ENCODE measurements at regions not wholly inside any gene's neighbourhood (a gene's known extent, or its start where the extent isn't known, plus 50 kb on each side); places are given as distances from the start of the nearest gene placed in this dataset.

DNA sequence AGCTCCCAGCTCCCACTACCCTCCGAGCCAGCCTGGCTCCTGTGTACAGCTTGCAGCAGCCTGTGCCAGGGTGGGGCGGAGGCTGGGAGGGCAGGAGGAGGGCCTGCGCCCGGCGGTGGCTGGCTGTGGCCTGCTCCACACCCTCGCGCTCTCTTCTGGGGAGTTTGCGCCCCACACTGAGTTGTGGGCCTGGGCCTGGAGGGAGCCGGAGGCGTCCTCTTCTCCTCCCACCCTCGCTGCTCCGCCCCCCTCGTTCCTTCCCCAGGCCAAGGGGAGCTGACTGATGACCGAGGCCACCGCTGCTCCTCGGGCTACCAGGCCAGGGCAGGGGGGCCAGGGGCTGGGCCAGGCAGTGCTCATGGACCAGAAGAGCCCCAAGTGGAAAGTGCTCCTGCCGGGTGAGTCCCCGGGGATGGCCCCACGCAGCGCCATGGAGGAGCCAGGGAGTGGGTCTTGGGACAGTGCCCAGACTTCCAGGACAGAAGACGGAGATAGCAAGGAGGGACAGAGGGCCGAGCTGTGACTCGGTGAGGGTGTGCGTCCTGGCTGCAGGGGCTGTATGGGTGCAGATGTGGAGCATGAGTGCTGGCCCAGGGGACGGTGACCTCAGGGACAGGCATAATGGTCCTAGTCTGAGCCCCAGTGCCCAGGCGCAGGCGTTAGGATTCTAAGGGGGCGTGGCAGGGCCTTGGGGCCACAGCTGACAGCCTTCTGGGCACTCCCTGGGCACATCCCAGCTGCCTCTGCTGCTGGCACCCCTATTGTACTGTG lies 242.1 kb upstream of the GSE1 start:
- no peak for TF ChIP-seq CHD2 (IDR thresholded peaks at IDR 0.05; ENCODE audit: low read length, partially characterized antibody)
- no peak for TF ChIP-seq TAF1 (IDR thresholded peaks at IDR 0.05; ENCODE audit: borderline replicate concordance, low read depth, low read length)
- TF ChIP-seq POLR2AphosphoS5 (IDR thresholded peaks at IDR 0.05; ENCODE audit: low read depth, low read length), result no peak
- TF ChIP-seq, protein P1, sequence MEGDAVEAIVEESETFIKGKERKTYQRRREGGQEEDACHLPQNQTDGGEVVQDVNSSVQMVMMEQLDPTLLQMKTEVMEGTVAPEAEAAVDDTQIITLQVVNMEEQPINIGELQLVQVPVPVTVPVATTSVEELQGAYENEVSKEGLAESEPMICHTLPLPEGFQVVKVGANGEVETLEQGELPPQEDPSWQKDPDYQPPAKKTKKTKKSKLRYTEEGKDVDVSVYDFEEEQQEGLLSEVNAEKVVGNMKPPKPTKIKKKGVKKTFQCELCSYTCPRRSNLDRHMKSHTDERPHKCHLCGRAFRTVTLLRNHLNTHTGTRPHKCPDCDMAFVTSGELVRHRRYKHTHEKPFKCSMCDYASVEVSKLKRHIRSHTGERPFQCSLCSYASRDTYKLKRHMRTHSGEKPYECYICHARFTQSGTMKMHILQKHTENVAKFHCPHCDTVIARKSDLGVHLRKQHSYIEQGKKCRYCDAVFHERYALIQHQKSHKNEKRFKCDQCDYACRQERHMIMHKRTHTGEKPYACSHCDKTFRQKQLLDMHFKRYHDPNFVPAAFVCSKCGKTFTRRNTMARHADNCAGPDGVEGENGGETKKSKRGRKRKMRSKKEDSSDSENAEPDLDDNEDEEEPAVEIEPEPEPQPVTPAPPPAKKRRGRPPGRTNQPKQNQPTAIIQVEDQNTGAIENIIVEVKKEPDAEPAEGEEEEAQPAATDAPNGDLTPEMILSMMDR (IDR thresholded peaks at IDR 0.05), result no peak
- TF ChIP-seq, protein P2, sequence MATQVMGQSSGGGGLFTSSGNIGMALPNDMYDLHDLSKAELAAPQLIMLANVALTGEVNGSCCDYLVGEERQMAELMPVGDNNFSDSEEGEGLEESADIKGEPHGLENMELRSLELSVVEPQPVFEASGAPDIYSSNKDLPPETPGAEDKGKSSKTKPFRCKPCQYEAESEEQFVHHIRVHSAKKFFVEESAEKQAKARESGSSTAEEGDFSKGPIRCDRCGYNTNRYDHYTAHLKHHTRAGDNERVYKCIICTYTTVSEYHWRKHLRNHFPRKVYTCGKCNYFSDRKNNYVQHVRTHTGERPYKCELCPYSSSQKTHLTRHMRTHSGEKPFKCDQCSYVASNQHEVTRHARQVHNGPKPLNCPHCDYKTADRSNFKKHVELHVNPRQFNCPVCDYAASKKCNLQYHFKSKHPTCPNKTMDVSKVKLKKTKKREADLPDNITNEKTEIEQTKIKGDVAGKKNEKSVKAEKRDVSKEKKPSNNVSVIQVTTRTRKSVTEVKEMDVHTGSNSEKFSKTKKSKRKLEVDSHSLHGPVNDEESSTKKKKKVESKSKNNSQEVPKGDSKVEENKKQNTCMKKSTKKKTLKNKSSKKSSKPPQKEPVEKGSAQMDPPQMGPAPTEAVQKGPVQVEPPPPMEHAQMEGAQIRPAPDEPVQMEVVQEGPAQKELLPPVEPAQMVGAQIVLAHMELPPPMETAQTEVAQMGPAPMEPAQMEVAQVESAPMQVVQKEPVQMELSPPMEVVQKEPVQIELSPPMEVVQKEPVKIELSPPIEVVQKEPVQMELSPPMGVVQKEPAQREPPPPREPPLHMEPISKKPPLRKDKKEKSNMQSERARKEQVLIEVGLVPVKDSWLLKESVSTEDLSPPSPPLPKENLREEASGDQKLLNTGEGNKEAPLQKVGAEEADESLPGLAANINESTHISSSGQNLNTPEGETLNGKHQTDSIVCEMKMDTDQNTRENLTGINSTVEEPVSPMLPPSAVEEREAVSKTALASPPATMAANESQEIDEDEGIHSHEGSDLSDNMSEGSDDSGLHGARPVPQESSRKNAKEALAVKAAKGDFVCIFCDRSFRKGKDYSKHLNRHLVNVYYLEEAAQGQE (IDR thresholded peaks at IDR 0.05; ENCODE audit: low read depth, low read length), result no peak
- TF ChIP-seq RAD21 (IDR thresholded peaks at IDR 0.05; ENCODE audit: low read length), result 0 out of 2 replicates have a peak, but pooled peaks have one; percentile 10
- TF ChIP-seq EZH2phosphoT487 (IDR thresholded peaks at IDR 0.05; ENCODE audit: borderline replicate concordance, low read depth), result no peak
- TF ChIP-seq TEAD4 (IDR thresholded peaks at IDR 0.05; ENCODE audit: borderline replicate concordance, insufficient read depth), result no peak
- TF ChIP-seq, protein P3, sequence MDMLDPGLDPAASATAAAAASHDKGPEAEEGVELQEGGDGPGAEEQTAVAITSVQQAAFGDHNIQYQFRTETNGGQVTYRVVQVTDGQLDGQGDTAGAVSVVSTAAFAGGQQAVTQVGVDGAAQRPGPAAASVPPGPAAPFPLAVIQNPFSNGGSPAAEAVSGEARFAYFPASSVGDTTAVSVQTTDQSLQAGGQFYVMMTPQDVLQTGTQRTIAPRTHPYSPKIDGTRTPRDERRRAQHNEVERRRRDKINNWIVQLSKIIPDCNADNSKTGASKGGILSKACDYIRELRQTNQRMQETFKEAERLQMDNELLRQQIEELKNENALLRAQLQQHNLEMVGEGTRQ (IDR thresholded peaks at IDR 0.05; ENCODE audit: borderline replicate concordance, low read depth, low read length), result no peak
- TF ChIP-seq TCF12 (IDR thresholded peaks at IDR 0.05), result no peak
- TF ChIP-seq, protein P4, sequence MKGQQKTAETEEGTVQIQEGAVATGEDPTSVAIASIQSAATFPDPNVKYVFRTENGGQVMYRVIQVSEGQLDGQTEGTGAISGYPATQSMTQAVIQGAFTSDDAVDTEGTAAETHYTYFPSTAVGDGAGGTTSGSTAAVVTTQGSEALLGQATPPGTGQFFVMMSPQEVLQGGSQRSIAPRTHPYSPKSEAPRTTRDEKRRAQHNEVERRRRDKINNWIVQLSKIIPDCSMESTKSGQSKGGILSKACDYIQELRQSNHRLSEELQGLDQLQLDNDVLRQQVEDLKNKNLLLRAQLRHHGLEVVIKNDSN (IDR thresholded peaks at IDR 0.05; ENCODE audit: borderline replicate concordance, low read depth), result no peak
- TF ChIP-seq, protein P5, sequence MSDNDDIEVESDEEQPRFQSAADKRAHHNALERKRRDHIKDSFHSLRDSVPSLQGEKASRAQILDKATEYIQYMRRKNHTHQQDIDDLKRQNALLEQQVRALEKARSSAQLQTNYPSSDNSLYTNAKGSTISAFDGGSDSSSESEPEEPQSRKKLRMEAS (IDR thresholded peaks at IDR 0.05; ENCODE audit: low read depth), result 0 out of 2 replicates have a peak, but pooled peaks have one; percentile 22
